ENCODE measurements at regions not wholly inside any gene's neighbourhood (a gene's known extent, or its start where the extent isn't known, plus 50 kb on each side); places are given as distances from the start of the nearest gene placed in this dataset.

- H3K4me1 Mint-ChIP-seq = peaks cover 14% of the 10 kb centered on the region
- no peaks in the 10 kb centered on the region for H3K9me2 ChIP-seq (ENCODE audit: insufficient read depth)
- no peaks in the 10 kb centered on the region; the same call in 1 of the 2 replicates for H4K20me1 ChIP-seq (replicated peaks; ENCODE audit: insufficient read depth)
- H3K4me2 ChIP-seq = no peak overlapping the region
- H3K9me3 Mint-ChIP-seq = peaks cover 3% of the 10 kb centered on the region; the same call in 2 of the 3 replicates
- ATAC-seq (no peak), DNase-seq (ENCODE audit: low spot score) (no peak)
- H3K4me3 ChIP-seq = no peak overlapping the region
- no peak overlapping the region for H2AFZ ChIP-seq
- no peaks in the 10 kb centered on the region for H3K36me3 ChIP-seq (ENCODE audit: insufficient read depth)
- no peaks in the 10 kb centered on the region; the same call in 1 of the 2 replicates for H3K4me1 ChIP-seq (ENCODE audit: insufficient read depth)
- no peaks in the 10 kb centered on the region for H3K27me3 ChIP-seq (ENCODE audit: insufficient read depth)
- TF ChIP-seq JUNB (IDR thresholded peaks at IDR 0.05; ENCODE audit: unreplicated experiment) (no peak), POLR2AphosphoS5 (IDR thresholded peaks at IDR 0.05; ENCODE audit: low read depth) (no peak), EZH2phosphoT487 (IDR thresholded peaks at IDR 0.05; ENCODE audit: unreplicated experiment) (no peak), CREB1 (CRISPR knock-in tag; IDR thresholded peaks at IDR 0.05; ENCODE audit: low read depth) (no peak), EZH2 (IDR thresholded peaks at IDR 0.05; ENCODE audit: low read depth, unreplicated experiment) (no peak), ZNF114 (CRISPR knock-in tag; IDR thresholded peaks at IDR 0.05) (no peak), ZNF462 (CRISPR knock-in tag; IDR thresholded peaks at IDR 0.05) (no peak), ZNF331 (CRISPR knock-in tag; IDR thresholded peaks at IDR 0.05; ENCODE audit: low read depth) (no peak), ETS1 (IDR thresholded peaks at IDR 0.05) (no peak), NANOG (IDR thresholded peaks at IDR 0.05; ENCODE audit: borderline replicate concordance) (no peak), STAT1 (IDR thresholded peaks at IDR 0.05; ENCODE audit: unreplicated experiment) (no peak)
- peaks cover 18% of the 10 kb centered on the region for H3K27me3 Mint-ChIP-seq (ENCODE audit: insufficient read depth, low read depth, poor library complexity)
- no peaks in the 10 kb centered on the region for H3F3A ChIP-seq (replicated peaks; ENCODE audit: low read depth)
- H3K4me3 Mint-ChIP-seq = no peak overlapping the region
- no peaks in the 10 kb centered on the region for H3K36me3 Mint-ChIP-seq (ENCODE audit: low read depth)
- H3K79me2 ChIP-seq (replicated peaks; ENCODE audit: insufficient read depth) = no peaks in the 10 kb centered on the region
- H3K27ac ChIP-seq (ENCODE audit: low read depth) = no peak overlapping the region
- H3K27ac Mint-ChIP-seq = no peak overlapping the region
Observed at GRCh38 chr6:27579973-27580372, 107.1 kb upstream of the ZNF184 start.
